K562 (cell line): ENCODE measurements at regions not wholly inside any gene's neighbourhood (a gene's known extent, or its start where the extent isn't known, plus 50 kb on each side); places are given as distances from the start of the nearest gene placed in this dataset.

ENCODE experiments used
- ATAC-seq: fragments of 200-7000 bp; cut with Tn5 transposase; 3 replicates; pipeline ENCODE4 v1.9.1; 2020; ENCODE audit warnings: moderate library complexity
- BruUV-seq: library from RNA; stranded (reverse); fragments of 400-500 nt; replicated peaks from 2 replicates; lab custom pipeline; 2021; lab: Mats Ljungman, UMichigan
- CTCF ChIA-PET: fragments of 300-600 bp; formaldehyde crosslinking; extraction: SDS; loops from one replicate; lab custom pipeline; 2021; ENCODE audit warnings: low intra/inter-chr PET ratio; lab: Yijun Ruan, JAX
- POLR2A ChIA-PET: fragments of 300-600, 350-650 bp; sonication (Branson Sonifier 250); formaldehyde crosslinking; extraction: SDS; loops from one replicate; lab custom pipeline; 2021; ENCODE audit warnings: antibody characterized with exemption, inconsistent platforms; lab: Yijun Ruan, JAX
- DNase-seq, 4 experiments: peaks; one replicate each; pipeline versions ENCODE4 v3.0.0 to v3.0.0-alpha.2; 2011 to 2018; ENCODE audit warnings: low spot score in 3 of 4, mixed read lengths in 3 of 4; ENCODE audit errors: extremely low read depth in 1 of 4
- FAIRE-seq: peaks from 2 replicates; lab custom pipeline; 2011; peaks lifted over from hg19 to GRCh38; lab: Jason Lieb, UNC
- H2AFZ ChIP-seq: 2 replicates; pipeline ENCODE4 v1.6.0; 2011; ENCODE audit warnings: low read depth, low read length, control low read depth, inconsistent platforms
- H3K27ac ChIP-seq: fragments of 200-600 bp; 3 replicates; pipeline ENCODE4 v1.8.0; 2011; ENCODE audit warnings: low read depth, mild to moderate bottlenecking, control low read depth, inconsistent platforms, low read length, moderate library complexity, mixed read lengths; ENCODE audit errors: extremely low read depth
- H3K27me3 ChIP-seq, 2 experiments: fragments of 300-600 bp in 1 of 2; 2 replicates in 1 of 2; 3 replicates in 1 of 2; pipeline versions ENCODE4 v1.6.0 to v1.8.0; 2011; ENCODE audit warnings: inconsistent platforms in 2 of 2, low read length in 2 of 2, mild to moderate bottlenecking in 1 of 2, mixed read lengths in 1 of 2, moderate library complexity in 1 of 2; ENCODE audit not compliant: control insufficient read depth in 2 of 2, insufficient read depth in 2 of 2
- H3K36me3 ChIP-seq: fragments of 300-600 bp; 3 replicates; pipeline ENCODE4 v1.8.0; 2011; ENCODE audit warnings: mild to moderate bottlenecking, low read length, inconsistent platforms; ENCODE audit not compliant: control insufficient read depth, insufficient read depth
- H3K4me1 ChIP-seq, 2 experiments: fragments of 200-600 bp in 1 of 2; replicated peaks in 1 of 2; 2 replicates in 1 of 2; 3 replicates in 1 of 2; pipeline versions ENCODE4 v1.5.1 to v1.8.0; 2011; ENCODE audit warnings: inconsistent platforms in 2 of 2, low read length in 2 of 2, mild to moderate bottlenecking in 1 of 2, mixed read lengths in 1 of 2, moderate library complexity in 1 of 2; ENCODE audit not compliant: control insufficient read depth in 2 of 2, insufficient read depth in 2 of 2
- H3K4me2 ChIP-seq: 2 replicates; pipeline ENCODE4 v1.6.1; 2011; ENCODE audit warnings: low read length, control low read depth, inconsistent platforms, mixed read lengths; ENCODE audit not compliant: insufficient read depth
- H3K4me3 ChIP-seq: fragments of 200-600 bp; sonication (generic), shearing (Covaris generic); 2 replicates; pipeline ENCODE4 v1.5.1; 2016; ENCODE audit warnings: control low read depth, inconsistent platforms
- H3K79me2 ChIP-seq: fragments of 200-600 bp; 3 replicates; pipeline ENCODE4 v1.8.0; 2011; ENCODE audit warnings: low read length, inconsistent platforms; ENCODE audit not compliant: control insufficient read depth, insufficient read depth
- H3K9ac ChIP-seq, 2 experiments: 2 replicates each; pipeline versions ENCODE4 v1.6.0 to v1.6.1; 2011; ENCODE audit warnings: low read depth in 2 of 2, low read length in 2 of 2, control low read depth in 1 of 2, inconsistent platforms in 1 of 2, mild to moderate bottlenecking in 1 of 2, mixed read lengths in 1 of 2; ENCODE audit not compliant: insufficient read depth in 1 of 2
- H3K9me1 ChIP-seq: one replicate; pipeline ENCODE4 v1.6.0; 2011; ENCODE audit warnings: inconsistent platforms, mild to moderate bottlenecking, low read length, moderate library complexity; ENCODE audit not compliant: control insufficient read depth, insufficient read depth
- H3K9me3 ChIP-seq: replicated peaks from 2 replicates; pipeline ENCODE4 v1.5.1; 2011; ENCODE audit warnings: low read depth, low read length, inconsistent platforms; ENCODE audit not compliant: control insufficient read depth, insufficient read depth
- H4K20me1 ChIP-seq: replicated peaks from 2 replicates; pipeline ENCODE4 v1.6.1; 2011; ENCODE audit warnings: low read length, inconsistent platforms, mixed read lengths; ENCODE audit not compliant: control insufficient read depth, insufficient read depth
- AFF4 ChIP-seq: sonication (generic); formaldehyde crosslinking; IDR thresholded peaks from 2 replicates; pipeline ENCODE4 v1.8.0; 2023; ENCODE audit warnings: mild to moderate bottlenecking, missing genetic modification reagents
- CBX3 ChIP-seq, 2 experiments: IDR thresholded peaks; 1 replicate in 1 of 2; 2 replicates in 1 of 2; pipeline ENCODE4 v1.6.1; 2012; ENCODE audit warnings: inconsistent platforms in 2 of 2, low read length in 2 of 2, borderline replicate concordance in 1 of 2, control low read depth in 1 of 2
- DLX4 ChIP-seq: fragments of 250-450 bp; sonication (Bioruptor Pico); IDR thresholded peaks from 2 replicates; pipeline ENCODE4 v1.6.1; 2021; ENCODE audit warnings: mild to moderate bottlenecking
- EP300 ChIP-seq: IDR thresholded peaks from 2 replicates; pipeline ENCODE4 v1.6.1; 2012; ENCODE audit warnings: low read length, improper control_type of control experiment
- NFE2L1 ChIP-seq: fragments of 450-650 bp; IDR thresholded peaks from 2 replicates; pipeline ENCODE4 v1.6.1; 2016; ENCODE audit warnings: missing genetic modification characterization, low read depth, mild to moderate bottlenecking, missing compliant biosample characterization, moderate library complexity, borderline replicate concordance
- NFRKB ChIP-seq: fragments of 450-650 bp; IDR thresholded peaks from 2 replicates; pipeline ENCODE4 v1.6.1; 2016; ENCODE audit warnings: low read depth
- TBL1XR1 ChIP-seq, 2 experiments: IDR thresholded peaks; 2 replicates each; pipeline ENCODE4 v1.6.1; 2012; ENCODE audit warnings: improper control_type of control experiment in 2 of 2, low read length in 2 of 2, mild to moderate bottlenecking in 1 of 2
- TCF15 ChIP-seq: fragments of 250-450 bp; sonication (Bioruptor Pico); IDR thresholded peaks from 2 replicates; pipeline ENCODE4 v1.8.0; 2022; ENCODE audit warnings: moderate library complexity, mild to moderate bottlenecking, inconsistent platforms
- THAP12 ChIP-seq: fragments of 250-450 bp; sonication (Bioruptor Pico); IDR thresholded peaks from 2 replicates; pipeline ENCODE4 v1.9.0; 2021; ENCODE audit warnings: mild to moderate bottlenecking, inconsistent platforms
- ZNF511 ChIP-seq: sonication (generic); formaldehyde crosslinking; IDR thresholded peaks from 2 replicates; pipeline ENCODE4 v1.8.0; 2022; ENCODE audit warnings: mild to moderate bottlenecking, missing genetic modification reagents
- ZNF668 ChIP-seq: fragments of 250-450 bp; sonication (Bioruptor Pico); IDR thresholded peaks from 2 replicates; pipeline ENCODE4 v1.8.0; 2022; ENCODE audit warnings: mild to moderate bottlenecking, inconsistent platforms
- ZNF77 ChIP-seq: fragments of 250-450 bp; sonication (Bioruptor Pico); IDR thresholded peaks from 2 replicates; pipeline ENCODE4 v1.5.0; 2020
- WGBS: fragments of 100-300 bp; shearing (Covaris generic); methylation state at CpG from one replicate; pipeline ENCODE4 v1.1.6; 2016; ENCODE audit warnings: low coverage, mixed read lengths; ENCODE audit not compliant: insufficient coverage; ENCODE audit errors: missing lambda C conversion rate; 5-methylcytosine and 5-hydroxymethylcytosine counted together
- in situ Hi-C: fragments of 300-500 bp; cut with MboI; formaldehyde crosslinking; loops from 4 replicates; pipeline ENCODE4 v1.15.0; 2018; ENCODE audit warnings: inconsistent platforms, mixed read lengths
- intact Hi-C: fragments of 100-400 bp; cut with micrococcal nuclease; formaldehyde crosslinking; loops from 2 replicates; pipeline ENCODE4 v1.14.2; 2022

- TF ChIP-seq ZNF668 (CRISPR knock-in tag): no peak
- no peak for TF ChIP-seq AFF4
- TF ChIP-seq CBX3 (IDR thresholded peaks at IDR 0.05; ENCODE audit: borderline replicate concordance in 1 of 2, low read length in 2 of 2): no peak
- TF ChIP-seq ZNF77 (CRISPR knock-in tag): no peak
- no peak for TF ChIP-seq TCF15 (CRISPR knock-in tag)
- TF ChIP-seq, all 486 proteins: peak for 0
Observed at GRCh38 chr4:132824761-132825160, 324.3 kb upstream of the PCDH10 start (continued).

- DNase-seq: no peak
- in situ Hi-C loops: no loop called here
- H3K4me3 ChIP-seq: no peak overlapping the region
- H3K4me2 ChIP-seq: no peak overlapping the region
- no peaks in the 10 kb centered on the region for H3K9me1 ChIP-seq
- H3K4me1 ChIP-seq: no peaks in the 10 kb centered on the region
- no peak overlapping the region for H2AFZ ChIP-seq
- H3K9ac ChIP-seq: no peak overlapping the region
- BruUV-seq: no TSS peak
- POLR2A ChIA-PET: no interaction called here
- WGBS: 0% methylated on average over 4 of the region's 4 CpGs
- no peaks in the 10 kb centered on the region for H3K36me3 ChIP-seq
- no peaks in the 10 kb centered on the region for H3K27me3 ChIP-seq
- no peak for ATAC-seq
- no peak overlapping the region for H3K27ac ChIP-seq
- no peak for FAIRE-seq
- intact Hi-C loops: no loop called here
- H3K9me3 ChIP-seq: no peaks in the 10 kb centered on the region
- H3K79me2 ChIP-seq: no peaks in the 10 kb centered on the region
- CTCF ChIA-PET: no interaction called here
- no peaks in the 10 kb centered on the region for H4K20me1 ChIP-seq
- TF ChIP-seq EP300 (no peak), NFE2L1 (tag) (no peak), NFRKB (no peak), DLX4 (no peak), THAP12 (CRISPR knock-in tag) (no peak), TBL1XR1 (IDR thresholded peaks at IDR 0.05; ENCODE audit: low read length in 2 of 2) (no peak), ZNF511 (CRISPR knock-in tag) (no peak)
Observed at GRCh38 chr4:132827522-132827921, 321.6 kb upstream of the PCDH10 start.
